OCI-LY1 (cell line): ENCODE measurements at regions not wholly inside any gene's neighbourhood (a gene's known extent, or its start where the extent isn't known, plus 50 kb on each side); places are given as distances from the start of the nearest gene placed in this dataset.

Experiments
- H2AFZ ChIP-seq: fragments of 200-600 bp; sonication (generic), shearing (Covaris generic); 2 replicates; pipeline ENCODE4 v1.6.0; 2014; ENCODE audit warnings: antibody characterized with exemption, mild to moderate bottlenecking, low read length
- H3F3A ChIP-seq: fragments of 200-600 bp; sonication (generic), shearing (Covaris generic); 2 replicates; pipeline ENCODE4 v1.6.0; 2014; ENCODE audit warnings: mild to moderate bottlenecking, antibody characterized with exemption, low read length, moderate library complexity; ENCODE audit not compliant: insufficient read depth
- H3K27ac ChIP-seq: fragments of 200-600 bp; sonication (generic); 2 replicates; pipeline ENCODE4 v1.5.1; 2014; ENCODE audit warnings: low read length, mixed run types, mild to moderate bottlenecking, low read depth; ENCODE audit not compliant: poor library complexity, severe bottlenecking
- H3K27me3 ChIP-seq: fragments of 200-600 bp; sonication (generic); 2 replicates; pipeline ENCODE4 v1.6.0; 2014; ENCODE audit warnings: antibody characterized with exemption, mild to moderate bottlenecking, low read length, moderate library complexity; ENCODE audit not compliant: insufficient read depth
- H3K36me3 ChIP-seq: fragments of 200-600 bp; sonication (generic); 2 replicates; pipeline ENCODE4 v1.6.1; 2014; ENCODE audit warnings: mild to moderate bottlenecking, antibody characterized with exemption, low read length, moderate library complexity, mixed read lengths; ENCODE audit not compliant: insufficient read depth
- H3K4me1 ChIP-seq: fragments of 200-600 bp; sonication (generic); 2 replicates; pipeline ENCODE4 v1.5.1; 2014; ENCODE audit warnings: mild to moderate bottlenecking, low read length, moderate library complexity; ENCODE audit not compliant: insufficient read depth, severe bottlenecking
- H3K4me2 ChIP-seq: fragments of 200-600 bp; sonication (generic), shearing (Covaris generic); 2 replicates; pipeline ENCODE4 v1.6.1; 2014; ENCODE audit warnings: low read length
- H3K4me3 ChIP-seq: fragments of 200-600 bp; sonication (generic); 2 replicates; pipeline ENCODE4 v1.5.1; 2014; ENCODE audit warnings: low read length, low read depth, mild to moderate bottlenecking, mixed read lengths; ENCODE audit not compliant: poor library complexity, severe bottlenecking
- H3K79me2 ChIP-seq: fragments of 200-600 bp; shearing (Covaris generic); 2 replicates; pipeline ENCODE4 v1.6.1; 2016; ENCODE audit warnings: mixed run types, low read length, mixed read lengths; ENCODE audit not compliant: insufficient read depth
- H3K9ac ChIP-seq: fragments of 200-600 bp; sonication (generic), shearing (Covaris generic); 2 replicates; pipeline ENCODE4 v1.6.1; 2014; ENCODE audit warnings: mild to moderate bottlenecking, low read length, mixed read lengths
- H3K9me2 ChIP-seq: fragments of 200-600 bp; sonication (generic), shearing (Covaris generic); 2 replicates; pipeline ENCODE4 v1.6.1; 2014; ENCODE audit warnings: low read depth, mild to moderate bottlenecking, low read length, mixed read lengths
- H3K9me3 ChIP-seq: fragments of 200-600 bp; shearing (Covaris generic); 2 replicates; pipeline ENCODE4 v1.6.1; 2014; ENCODE audit warnings: low read length, mixed read lengths
- H4K20me1 ChIP-seq: fragments of 200-600 bp; sonication (generic), shearing (Covaris generic); 2 replicates; pipeline ENCODE4 v1.6.0; 2016; ENCODE audit warnings: mild to moderate bottlenecking, low read length; ENCODE audit not compliant: insufficient read depth
- EZH2 ChIP-seq: fragments of 200-600 bp; sonication (generic), shearing (Covaris generic); IDR thresholded peaks from 2 replicates; pipeline ENCODE4 v1.8.0; 2017; ENCODE audit warnings: borderline replicate concordance, mixed run types, mild to moderate bottlenecking, antibody characterized with exemption, low read length, moderate library complexity, mixed read lengths
- TF ChIP-seq, protein P1 (sequence below): fragments of 200-600 bp; sonication (generic), shearing (Covaris generic); IDR thresholded peaks from 2 replicates; pipeline ENCODE4 v1.5.1; 2017; ENCODE audit warnings: mild to moderate bottlenecking, antibody characterized with exemption, low read length, moderate library complexity, mixed read lengths

DNA sequence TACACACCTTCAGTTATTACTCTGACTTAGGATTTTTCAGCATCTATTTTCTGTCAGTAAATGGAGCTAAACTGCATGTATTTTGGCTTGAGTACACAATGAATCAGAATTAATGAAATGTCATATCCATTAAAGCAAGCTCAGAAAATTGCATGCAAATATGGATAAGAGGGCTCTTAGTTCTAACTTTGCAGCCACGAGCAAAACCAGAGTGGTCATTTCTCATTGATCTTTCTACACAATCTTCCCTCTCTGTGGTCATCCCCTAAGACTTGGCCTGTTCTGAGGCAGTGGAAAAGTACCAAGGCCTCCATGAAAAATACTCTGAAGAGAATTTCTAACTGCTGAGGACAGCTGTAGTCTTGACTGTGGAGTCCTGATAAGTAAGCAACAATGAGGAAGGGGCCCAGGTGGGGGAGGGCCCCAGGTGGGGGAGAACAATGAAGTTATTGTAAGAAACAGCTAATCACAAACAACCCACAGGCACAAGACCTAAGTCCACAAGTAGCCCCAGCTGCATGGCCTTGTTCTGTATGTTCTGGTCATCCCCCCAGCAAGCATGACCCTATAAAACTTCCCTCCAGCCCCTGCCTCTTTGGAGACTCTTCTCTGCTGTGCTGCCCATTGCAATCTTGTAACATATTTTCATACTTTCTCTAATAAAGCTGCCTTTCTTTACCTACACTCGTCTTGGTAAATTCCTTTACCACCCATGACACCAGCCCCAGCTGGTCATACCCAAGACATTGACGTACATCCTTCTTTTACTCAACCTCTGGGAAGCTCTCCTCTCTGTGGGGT is 230.3 kb downstream of the TDRD15 start:
- Histone ChIP-seq H3K27me3 (no peaks in the 10 kb centered on the region), H4K20me1 (no peaks in the 10 kb centered on the region), H3K9me3 (no peaks in the 10 kb centered on the region), H3K4me1 (no peaks in the 10 kb centered on the region), H3K36me3 (no peaks in the 10 kb centered on the region), H3K4me2 (no peak overlapping the region), H3K27ac (no peak overlapping the region), H2AFZ (no peak overlapping the region), H3K79me2 (no peaks in the 10 kb centered on the region), H3K4me3 (no peak overlapping the region), H3F3A (no peaks in the 10 kb centered on the region), H3K9ac (no peak overlapping the region), H3K9me2 (no peaks in the 10 kb centered on the region)
- TF ChIP-seq, protein P1, sequence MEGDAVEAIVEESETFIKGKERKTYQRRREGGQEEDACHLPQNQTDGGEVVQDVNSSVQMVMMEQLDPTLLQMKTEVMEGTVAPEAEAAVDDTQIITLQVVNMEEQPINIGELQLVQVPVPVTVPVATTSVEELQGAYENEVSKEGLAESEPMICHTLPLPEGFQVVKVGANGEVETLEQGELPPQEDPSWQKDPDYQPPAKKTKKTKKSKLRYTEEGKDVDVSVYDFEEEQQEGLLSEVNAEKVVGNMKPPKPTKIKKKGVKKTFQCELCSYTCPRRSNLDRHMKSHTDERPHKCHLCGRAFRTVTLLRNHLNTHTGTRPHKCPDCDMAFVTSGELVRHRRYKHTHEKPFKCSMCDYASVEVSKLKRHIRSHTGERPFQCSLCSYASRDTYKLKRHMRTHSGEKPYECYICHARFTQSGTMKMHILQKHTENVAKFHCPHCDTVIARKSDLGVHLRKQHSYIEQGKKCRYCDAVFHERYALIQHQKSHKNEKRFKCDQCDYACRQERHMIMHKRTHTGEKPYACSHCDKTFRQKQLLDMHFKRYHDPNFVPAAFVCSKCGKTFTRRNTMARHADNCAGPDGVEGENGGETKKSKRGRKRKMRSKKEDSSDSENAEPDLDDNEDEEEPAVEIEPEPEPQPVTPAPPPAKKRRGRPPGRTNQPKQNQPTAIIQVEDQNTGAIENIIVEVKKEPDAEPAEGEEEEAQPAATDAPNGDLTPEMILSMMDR = no peak
- TF ChIP-seq EZH2 = no peak

DNA sequence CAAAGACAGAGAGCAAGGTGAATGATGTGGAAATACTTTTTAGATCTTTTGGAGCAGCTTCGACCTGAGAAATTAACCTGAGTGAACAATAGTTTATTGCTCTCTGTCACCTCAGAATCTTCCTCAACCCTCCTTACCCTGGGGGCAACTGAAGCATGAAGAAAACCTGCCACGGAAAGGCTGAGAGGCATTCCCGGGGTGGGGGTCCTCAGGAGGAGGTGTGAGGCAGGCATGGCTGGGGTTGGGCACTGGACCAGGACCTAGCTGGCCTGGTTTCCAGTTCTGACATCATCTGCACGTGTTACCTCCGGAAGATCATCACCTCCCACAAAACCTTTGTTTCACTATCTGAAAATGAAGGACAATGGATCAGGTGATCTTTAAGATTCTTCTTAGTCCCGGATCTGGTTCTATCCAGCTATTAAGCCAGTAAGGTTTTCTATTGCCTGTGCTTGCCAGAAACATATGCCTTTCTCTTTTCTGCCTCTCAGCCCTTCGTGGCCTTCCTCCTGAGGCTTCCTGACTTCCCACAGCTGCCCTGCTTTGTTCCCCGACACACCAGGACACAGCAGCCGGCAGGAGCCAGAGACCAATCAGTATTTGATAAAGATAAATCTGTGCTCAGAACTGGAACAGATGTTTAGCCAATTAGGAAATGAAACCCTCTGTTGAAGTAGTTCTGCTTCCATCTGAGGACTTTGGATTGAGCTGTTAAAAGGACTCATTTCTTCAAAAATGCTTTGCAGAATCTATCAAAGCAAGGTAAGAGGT is 232.5 kb downstream of the TDRD15 start:
- Histone ChIP-seq H4K20me1 (no peaks in the 10 kb centered on the region), H3K4me1 (no peaks in the 10 kb centered on the region), H3K9ac (no peak overlapping the region), H3K4me2 (no peak overlapping the region), H3K4me3 (no peak overlapping the region), H3K9me2 (no peaks in the 10 kb centered on the region), H3K9me3 (no peaks in the 10 kb centered on the region), H3K36me3 (no peaks in the 10 kb centered on the region), H3F3A (no peaks in the 10 kb centered on the region), H2AFZ (no peak overlapping the region), H3K27ac (no peak overlapping the region), H3K79me2 (no peaks in the 10 kb centered on the region), H3K27me3 (no peaks in the 10 kb centered on the region)
- no peak for TF ChIP-seq EZH2
- TF ChIP-seq, protein P1 = no peak

DNA sequence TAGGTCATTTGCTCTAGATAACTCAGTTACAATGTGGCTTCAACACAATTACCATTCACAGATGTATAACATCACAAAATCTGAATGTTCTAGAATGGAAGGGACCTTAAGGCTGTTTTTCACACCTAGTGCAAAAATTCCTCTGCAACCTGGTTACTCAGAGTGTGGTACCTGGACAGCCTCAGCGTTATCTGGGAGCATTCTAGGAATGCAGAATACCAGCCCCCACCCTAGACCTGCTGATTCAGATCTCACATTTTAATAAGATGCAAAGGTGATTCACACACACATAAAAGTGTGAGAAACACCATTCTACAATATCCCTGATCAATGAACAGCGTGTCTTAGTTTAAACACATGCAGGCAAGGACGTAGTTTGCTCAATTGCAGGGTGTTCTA is 233.1 kb downstream of the TDRD15 start:
- TF ChIP-seq, protein P1 = no peak
- TF ChIP-seq EZH2 = no peak
- Histone ChIP-seq H3F3A (no peaks in the 10 kb centered on the region), H2AFZ (no peak overlapping the region)

More for the DNA sequence above, 233.1 kb downstream of the TDRD15 start:
- H3K4me2 ChIP-seq = no peak overlapping the region
- H3K4me3 ChIP-seq = no peak overlapping the region
- no peaks in the 10 kb centered on the region for H3K79me2 ChIP-seq
- H3K27ac ChIP-seq = no peak overlapping the region
- no peaks in the 10 kb centered on the region for H3K9me2 ChIP-seq
- H3K27me3 ChIP-seq = no peaks in the 10 kb centered on the region
- H3K9me3 ChIP-seq = no peaks in the 10 kb centered on the region
- no peaks in the 10 kb centered on the region for H3K36me3 ChIP-seq
- H4K20me1 ChIP-seq = no peaks in the 10 kb centered on the region
- H3K4me1 ChIP-seq = no peaks in the 10 kb centered on the region
- H3K9ac ChIP-seq = no peak overlapping the region
